IPS DF 4.7 (cell line): ENCODE measurements at regions not wholly inside any gene's neighbourhood (a gene's known extent, or its start where the extent isn't known, plus 50 kb on each side); places are given as distances from the start of the nearest gene placed in this dataset.

Source experiments
- DNase-seq: peaks from one replicate; pipeline ENCODE4 v3.0.0-alpha.2; 2013; ENCODE audit warnings: low spot score; ENCODE audit errors: extremely low read depth

- no peak for DNase-seq
Observed at GRCh38 chr9:1414711-1415131, 364.6 kb downstream of the DMRT2 start.

DNA sequence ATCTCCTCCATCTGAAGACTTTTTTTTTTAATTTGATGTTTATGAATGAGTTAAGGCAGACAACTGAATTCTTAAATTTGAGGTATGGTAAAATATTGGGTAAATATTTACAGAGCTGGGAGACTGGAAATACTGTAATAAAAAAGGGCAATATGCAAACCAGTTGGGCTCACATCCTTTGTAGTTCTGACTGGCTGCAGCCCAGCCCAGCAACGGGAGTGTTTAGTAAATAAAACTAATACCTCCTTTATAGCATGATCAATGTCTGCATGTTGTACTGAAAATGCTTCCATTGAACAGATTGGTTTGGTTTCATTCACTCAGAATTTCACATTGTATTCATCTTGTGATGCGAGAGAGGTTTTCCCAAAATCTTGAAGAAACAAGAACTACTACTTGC is 365.0 kb downstream of the DMRT2 start:
- DNase-seq, result no peak

DNA sequence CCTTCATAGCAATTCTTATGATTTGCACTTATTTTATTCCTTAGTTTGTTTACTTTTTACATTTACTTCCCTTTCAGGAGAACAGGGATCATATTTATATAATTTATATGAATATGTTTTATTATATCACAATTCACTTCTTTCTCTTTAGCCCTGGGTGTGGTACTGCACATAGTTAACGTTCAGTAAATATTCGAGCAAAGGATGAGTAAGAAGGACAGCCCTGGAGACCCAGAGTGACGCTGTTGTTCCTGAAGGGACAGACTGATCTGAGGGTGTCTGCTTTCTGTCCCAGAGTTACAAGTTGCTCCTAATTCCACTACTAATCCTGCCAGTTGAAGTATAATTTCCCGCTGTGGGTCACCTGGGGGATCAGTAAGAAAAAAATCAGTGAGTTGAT is 366.1 kb downstream of the DMRT2 start:
- no peak for DNase-seq

DNA sequence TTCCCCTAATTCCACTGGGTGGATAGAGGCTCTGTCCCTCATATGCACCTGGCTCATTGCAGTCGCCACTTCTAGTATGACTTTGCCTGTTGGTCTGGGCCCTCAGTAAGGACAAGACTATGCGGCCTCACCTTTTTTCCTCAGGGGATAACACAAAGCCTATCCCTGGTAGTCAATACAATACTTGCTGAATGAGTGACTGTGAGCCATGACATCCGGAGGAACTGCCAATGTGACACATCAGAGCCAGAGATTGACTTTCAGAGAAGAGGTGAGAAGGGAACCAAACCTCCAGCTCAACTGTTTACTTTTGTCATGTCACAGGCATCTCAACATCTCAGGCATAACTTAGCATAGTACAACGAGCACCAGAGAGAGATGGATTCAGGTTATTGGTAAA is 371.3 kb downstream of the DMRT2 start:
- no peak for DNase-seq

- DNase-seq, result no peak
Observed at GRCh38 chr9:1427875-1428274, 377.7 kb downstream of the DMRT2 start.

- DNase-seq, result peak; percentile 36
Observed at GRCh38 chr9:1429297-1429696, 379.1 kb downstream of the DMRT2 start.

DNA sequence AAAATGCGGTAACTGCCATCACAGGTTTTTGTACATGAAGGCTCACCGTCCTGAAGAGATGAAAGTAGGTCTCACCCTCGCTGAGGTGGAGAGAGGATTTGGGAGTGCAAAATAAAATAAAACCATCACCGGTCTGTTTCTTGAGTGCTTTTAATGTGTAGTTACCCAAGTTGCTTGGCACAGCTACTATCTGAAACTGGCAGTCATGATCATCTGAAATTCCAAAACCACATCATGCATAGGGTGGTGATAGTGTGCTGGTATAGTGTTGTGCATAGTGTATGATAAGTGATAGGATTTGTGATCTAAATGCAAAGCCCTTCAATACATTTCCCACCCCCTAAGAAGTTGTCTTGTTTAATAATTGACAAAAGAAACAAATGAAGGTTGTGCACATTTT is 381.3 kb downstream of the DMRT2 start:
- no peak for DNase-seq

- no peak for DNase-seq
Observed at GRCh38 chr9:1434052-1434767, 384.1 kb downstream of the DMRT2 start.

- DNase-seq, result no peak
Observed at GRCh38 chr9:1434811-1435210, 384.7 kb downstream of the DMRT2 start.

DNA sequence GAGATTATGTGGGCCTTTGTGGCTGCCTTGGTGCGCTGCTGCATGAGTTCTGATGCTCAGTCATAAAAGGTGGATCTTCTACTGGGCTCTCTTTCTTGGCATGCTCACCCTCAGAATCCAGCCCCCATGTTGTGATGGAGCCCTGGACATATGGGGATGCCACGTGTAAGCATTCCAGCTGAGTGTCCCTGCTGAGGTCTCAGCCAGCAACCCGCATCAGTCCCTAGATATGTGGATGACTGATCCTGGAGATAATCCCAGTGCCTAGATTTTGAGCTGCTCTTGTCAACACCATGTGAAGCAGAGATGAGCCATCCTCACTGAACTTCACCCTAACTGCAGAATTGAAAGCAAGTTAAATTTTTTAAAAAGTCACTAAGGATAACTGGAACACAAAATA is 390.1 kb downstream of the DMRT2 start:
- no peak for DNase-seq

DNA sequence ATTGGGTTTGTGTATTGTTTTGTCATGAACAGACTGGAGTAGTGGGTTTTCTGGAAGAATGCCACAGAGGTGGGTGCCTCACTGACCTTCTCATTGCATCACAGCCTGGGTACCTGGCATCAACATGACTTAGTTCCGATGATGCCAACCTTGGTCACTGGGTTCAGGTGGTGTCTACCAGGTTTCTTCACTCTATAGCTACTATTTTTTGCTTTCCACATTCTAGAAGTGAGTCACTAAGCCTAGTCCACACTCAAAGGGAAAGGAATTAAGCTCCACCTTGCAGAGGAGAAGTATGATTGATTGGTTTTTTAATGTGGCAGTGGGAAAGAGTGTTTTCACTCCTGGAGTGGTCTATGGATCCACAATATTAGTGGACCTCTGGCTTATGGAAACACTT is 391.9 kb downstream of the DMRT2 start:
- no peak for DNase-seq

DNA sequence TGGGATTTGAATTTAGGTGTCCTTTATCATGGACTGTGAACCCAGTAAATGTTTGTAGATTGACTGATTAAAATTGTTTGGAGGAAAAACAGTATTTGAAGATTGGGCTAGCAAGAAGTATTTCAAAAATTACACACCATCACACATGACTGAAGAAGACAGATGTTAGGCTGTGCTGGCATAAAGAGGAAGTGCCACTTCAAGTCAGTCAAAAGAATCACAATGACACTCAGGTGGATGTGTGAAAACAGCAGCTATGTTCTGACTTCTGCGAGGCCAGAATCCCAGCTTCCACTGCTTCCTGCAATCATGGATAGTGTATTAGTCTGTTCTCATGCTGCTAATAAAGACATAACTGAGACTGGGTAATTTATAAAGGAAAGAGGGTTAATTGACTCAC is 393.3 kb downstream of the DMRT2 start:
- no peak for DNase-seq

DNA sequence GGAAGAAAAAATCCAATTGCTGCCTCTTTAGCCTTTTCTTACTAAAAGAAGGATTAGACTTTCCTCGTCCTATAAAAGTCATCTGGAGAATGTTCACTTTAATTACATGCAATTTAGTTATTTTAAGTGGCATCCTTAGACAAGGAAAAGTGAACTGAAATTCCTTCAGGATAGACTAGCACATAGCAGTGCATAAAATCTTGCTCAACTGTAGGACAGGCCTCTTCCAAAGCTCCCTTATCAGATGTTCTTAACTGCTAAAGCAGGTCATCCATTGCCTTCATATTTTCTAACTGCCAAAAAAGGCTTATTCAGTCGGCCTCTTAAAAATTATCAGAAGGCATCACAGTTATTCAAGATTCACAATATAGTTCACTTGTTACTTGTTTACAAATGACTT is 396.5 kb downstream of the DMRT2 start:
- no peak for DNase-seq

DNA sequence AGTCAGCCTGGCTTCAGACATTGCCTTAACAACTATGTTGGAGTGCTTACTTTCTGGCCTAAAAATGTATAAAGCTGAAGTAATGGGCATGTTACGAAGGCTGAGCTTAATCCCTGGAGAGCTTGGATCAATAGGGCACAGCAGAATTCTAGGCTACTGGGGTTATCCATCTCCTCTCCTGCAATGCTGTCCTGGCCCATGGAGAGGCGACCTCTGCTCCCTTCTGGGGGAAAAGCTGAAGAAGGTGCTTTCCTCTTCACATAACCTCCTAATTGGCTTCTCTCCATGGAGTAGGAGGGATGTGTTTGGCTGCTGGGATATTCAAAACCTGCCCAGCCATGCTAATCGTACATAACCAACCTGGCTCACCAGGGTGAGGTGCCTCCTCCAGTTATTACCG is 403.5 kb downstream of the DMRT2 start:
- DNase-seq, result no peak

DNA sequence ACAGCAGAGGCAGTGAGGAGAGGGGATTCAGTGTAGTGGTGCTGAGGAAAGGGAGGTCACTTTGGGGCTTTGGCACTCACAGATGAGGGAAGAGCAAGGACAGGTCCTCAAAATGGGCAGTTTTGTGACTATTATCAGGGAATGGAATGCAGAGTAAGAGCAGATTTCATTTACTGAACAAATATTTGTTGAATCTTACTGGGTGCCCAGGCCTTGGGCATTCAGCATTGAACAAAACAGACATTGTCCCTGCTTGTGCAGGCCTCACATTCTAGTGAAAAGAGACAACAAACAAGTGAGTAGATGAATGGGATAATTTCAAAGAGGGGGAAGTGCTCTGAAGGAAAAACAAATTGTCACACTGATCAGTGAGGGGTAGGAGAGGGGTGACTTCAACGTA is 404.1 kb downstream of the DMRT2 start:
- no peak for DNase-seq

- DNase-seq, result no peak
Observed at GRCh38 chr9:1454616-1455347, 404.6 kb downstream of the DMRT2 start.

GRCh38 chr9:1455766-1456165 is 405.6 kb downstream of the DMRT2 start:
- DNase-seq, result no peak

GRCh38 chr9:1456301-1457024 is 406.3 kb downstream of the DMRT2 start:
- DNase-seq, result no peak

DNA sequence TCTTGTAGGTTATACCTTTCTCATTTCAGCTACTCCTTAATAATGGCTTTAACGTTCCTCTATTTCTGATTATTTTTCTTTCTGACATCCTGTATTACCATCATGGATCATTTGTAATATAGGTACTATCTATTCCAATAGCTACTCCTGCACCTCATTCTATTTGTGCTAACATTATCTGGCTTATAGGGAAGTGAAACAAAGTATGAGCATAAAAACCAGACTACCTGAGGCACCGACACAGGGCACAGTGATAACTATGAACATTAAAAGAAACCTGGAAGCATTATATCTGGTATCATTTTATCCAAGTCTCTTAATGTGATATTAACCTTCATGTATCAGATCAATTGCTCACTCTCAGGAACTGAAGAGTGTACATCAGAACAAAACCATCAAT is 407.3 kb downstream of the DMRT2 start:
- no peak for DNase-seq

DNA sequence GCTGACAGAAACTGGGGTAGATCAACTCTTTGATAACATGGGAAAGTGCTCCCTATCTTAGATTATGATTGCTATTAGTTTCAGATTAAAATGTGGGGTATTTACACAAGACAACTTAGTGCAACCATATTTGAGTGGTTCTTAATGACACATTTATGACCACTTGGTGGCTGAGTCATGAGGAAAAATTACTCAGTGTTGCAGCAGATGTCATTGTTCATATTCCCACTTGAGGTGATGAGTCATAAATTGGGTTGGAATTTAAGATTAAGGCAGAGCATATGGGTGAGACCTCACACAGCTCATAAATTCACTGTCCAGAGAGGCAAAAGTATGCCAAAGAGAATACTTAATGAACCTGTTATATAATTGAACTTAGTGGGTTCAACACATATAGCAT is 408.3 kb downstream of the DMRT2 start:
- DNase-seq, result no peak

DNA sequence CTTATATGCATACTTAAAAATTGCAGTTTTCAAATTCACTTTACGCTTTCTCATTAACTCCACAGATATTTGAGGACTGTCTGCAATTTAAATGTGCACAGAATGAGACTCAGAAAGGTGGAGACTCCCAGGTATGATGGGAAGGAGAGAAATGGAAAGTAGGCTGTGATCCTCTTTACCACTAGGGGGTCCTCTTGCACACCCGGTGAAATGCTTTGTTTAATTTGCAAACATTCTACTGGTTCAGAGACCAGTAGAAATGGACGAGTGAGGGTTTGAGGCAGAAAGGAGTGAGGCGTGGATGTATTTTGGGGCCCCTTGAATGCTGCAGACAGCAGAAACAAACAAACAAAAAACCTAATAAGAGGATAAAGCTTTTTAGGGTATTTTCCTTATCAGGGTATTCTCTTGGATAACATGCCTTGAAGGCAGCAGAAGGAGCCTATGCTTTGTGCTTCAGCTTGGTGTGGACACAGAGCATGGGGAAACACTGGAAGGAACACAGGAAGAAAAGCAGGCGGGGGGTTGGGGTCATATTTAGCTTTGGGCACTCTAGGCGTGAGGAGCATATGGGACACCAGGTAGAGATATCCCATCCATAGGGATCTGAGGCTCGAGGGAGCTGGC is 410.1 kb downstream of the DMRT2 start:
- peak; percentile 38 for DNase-seq

GRCh38 chr9:1461812-1462211 is 411.7 kb downstream of the DMRT2 start:
- DNase-seq, result no peak
